ENCODE measurements at regions not wholly inside any gene's neighbourhood (a gene's known extent, or its start where the extent isn't known, plus 50 kb on each side); places are given as distances from the start of the nearest gene placed in this dataset.

DNA sequence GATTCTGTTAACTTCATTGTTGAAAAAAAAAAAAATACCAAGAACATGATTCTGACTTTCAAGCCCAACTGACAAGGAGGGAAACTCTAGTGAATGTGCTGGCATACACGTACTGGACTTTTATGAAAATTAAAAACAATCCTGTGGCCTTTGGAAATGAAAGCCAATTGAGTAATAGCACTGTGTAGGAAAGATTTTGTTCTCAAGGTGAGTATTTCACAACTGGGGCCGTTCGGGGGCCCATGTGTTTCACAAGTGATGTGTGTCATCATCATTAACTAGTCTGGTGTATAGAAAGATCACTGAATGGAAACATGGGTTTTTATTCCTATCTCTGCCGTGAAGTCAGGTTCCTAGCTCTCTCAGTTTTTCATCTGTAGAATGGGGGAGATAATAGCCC is 605.0 kb upstream of the CLINT1 start (continued):
- TF ChIP-seq, protein P1, sequence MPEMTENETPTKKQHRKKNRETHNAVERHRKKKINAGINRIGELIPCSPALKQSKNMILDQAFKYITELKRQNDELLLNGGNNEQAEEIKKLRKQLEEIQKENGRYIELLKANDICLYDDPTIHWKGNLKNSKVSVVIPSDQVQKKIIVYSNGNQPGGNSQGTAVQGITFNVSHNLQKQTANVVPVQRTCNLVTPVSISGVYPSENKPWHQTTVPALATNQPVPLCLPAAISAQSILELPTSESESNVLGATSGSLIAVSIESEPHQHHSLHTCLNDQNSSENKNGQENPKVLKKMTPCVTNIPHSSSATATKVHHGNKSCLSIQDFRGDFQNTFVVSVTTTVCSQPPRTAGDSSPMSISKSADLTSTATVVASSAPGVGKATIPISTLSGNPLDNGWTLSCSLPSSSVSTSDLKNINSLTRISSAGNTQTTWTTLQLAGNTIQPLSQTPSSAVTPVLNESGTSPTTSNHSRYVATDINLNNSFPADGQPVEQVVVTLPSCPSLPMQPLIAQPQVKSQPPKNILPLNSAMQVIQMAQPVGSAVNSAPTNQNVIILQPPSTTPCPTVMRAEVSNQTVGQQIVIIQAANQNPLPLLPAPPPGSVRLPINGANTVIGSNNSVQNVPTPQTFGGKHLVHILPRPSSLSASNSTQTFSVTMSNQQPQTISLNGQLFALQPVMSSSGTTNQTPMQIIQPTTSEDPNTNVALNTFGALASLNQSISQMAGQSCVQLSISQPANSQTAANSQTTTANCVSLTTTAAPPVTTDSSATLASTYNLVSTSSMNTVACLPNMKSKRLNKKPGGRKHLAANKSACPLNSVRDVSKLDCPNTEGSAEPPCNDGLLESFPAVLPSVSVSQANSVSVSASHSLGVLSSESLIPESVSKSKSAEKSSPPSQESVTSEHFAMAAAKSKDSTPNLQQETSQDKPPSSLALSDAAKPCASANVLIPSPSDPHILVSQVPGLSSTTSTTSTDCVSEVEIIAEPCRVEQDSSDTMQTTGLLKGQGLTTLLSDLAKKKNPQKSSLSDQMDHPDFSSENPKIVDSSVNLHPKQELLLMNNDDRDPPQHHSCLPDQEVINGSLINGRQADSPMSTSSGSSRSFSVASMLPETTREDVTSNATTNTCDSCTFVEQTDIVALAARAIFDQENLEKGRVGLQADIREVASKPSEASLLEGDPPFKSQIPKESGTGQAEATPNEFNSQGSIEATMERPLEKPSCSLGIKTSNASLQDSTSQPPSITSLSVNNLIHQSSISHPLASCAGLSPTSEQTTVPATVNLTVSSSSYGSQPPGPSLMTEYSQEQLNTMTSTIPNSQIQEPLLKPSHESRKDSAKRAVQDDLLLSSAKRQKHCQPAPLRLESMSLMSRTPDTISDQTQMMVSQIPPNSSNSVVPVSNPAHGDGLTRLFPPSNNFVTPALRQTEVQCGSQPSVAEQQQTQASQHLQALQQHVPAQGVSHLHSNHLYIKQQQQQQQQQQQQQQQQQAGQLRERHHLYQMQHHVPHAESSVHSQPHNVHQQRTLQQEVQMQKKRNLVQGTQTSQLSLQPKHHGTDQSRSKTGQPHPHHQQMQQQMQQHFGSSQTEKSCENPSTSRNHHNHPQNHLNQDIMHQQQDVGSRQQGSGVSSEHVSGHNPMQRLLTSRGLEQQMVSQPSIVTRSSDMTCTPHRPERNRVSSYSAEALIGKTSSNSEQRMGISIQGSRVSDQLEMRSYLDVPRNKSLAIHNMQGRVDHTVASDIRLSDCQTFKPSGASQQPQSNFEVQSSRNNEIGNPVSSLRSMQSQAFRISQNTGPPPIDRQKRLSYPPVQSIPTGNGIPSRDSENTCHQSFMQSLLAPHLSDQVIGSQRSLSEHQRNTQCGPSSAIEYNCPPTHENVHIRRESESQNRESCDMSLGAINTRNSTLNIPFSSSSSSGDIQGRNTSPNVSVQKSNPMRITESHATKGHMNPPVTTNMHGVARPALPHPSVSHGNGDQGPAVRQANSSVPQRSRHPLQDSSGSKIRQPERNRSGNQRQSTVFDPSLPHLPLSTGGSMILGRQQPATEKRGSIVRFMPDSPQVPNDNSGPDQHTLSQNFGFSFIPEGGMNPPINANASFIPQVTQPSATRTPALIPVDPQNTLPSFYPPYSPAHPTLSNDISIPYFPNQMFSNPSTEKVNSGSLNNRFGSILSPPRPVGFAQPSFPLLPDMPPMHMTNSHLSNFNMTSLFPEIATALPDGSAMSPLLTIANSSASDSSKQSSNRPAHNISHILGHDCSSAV (CRISPR knock-in tag; IDR thresholded peaks at IDR 0.05; ENCODE audit: borderline replicate concordance): no peak
- TF ChIP-seq ZNF660 (CRISPR knock-in tag; IDR thresholded peaks at IDR 0.05; ENCODE audit: borderline replicate concordance, low read depth) (no peak), IKZF4 (CRISPR knock-in tag; IDR thresholded peaks at IDR 0.05; ENCODE audit: borderline replicate concordance, low read depth, not compliant biosample characterization) (no peak), SOX6 (IDR thresholded peaks at IDR 0.05) (no peak), SOX6 (CRISPR knock-in tag; IDR thresholded peaks at IDR 0.05) (peak; percentile 82), ZFY (CRISPR knock-in tag; IDR thresholded peaks at IDR 0.05) (no peak), SMAD9 (CRISPR knock-in tag; IDR thresholded peaks at IDR 0.05) (no peak), HNF4A (CRISPR knock-in tag; IDR thresholded peaks at IDR 0.05) (peak; percentile 73), CAMTA2 (CRISPR knock-in tag; IDR thresholded peaks at IDR 0.05; ENCODE audit: borderline replicate concordance) (no peak), SRSF4 (IDR thresholded peaks at IDR 0.05; ENCODE audit: low read depth, low read length, poor library complexity, severe bottlenecking) (no peak), GTF2F1 (IDR thresholded peaks at IDR 0.05; ENCODE audit: low read length) (no peak), ZNF616 (CRISPR knock-in tag; IDR thresholded peaks at IDR 0.05; ENCODE audit: low read depth) (no peak), NCOA2 (CRISPR knock-in tag; IDR thresholded peaks at IDR 0.05) (peak; percentile 74), ZNF792 (CRISPR knock-in tag; IDR thresholded peaks at IDR 0.05) (no peak), ZNF670 (CRISPR knock-in tag; IDR thresholded peaks at IDR 0.05; ENCODE audit: borderline replicate concordance) (no peak), ZNF839 (CRISPR knock-in tag; IDR thresholded peaks at IDR 0.05; ENCODE audit: borderline replicate concordance) (no peak), TRIM24 (CRISPR knock-in tag; IDR thresholded peaks at IDR 0.05) (peak; percentile 84; the same call in 1 of the 2 replicates), MXI1 (IDR thresholded peaks at IDR 0.05; ENCODE audit: borderline replicate concordance, low read depth, low read length) (no peak), SMYD3 (CRISPR knock-in tag; IDR thresholded peaks at IDR 0.05) (no peak)
- TF ChIP-seq, protein P2, sequence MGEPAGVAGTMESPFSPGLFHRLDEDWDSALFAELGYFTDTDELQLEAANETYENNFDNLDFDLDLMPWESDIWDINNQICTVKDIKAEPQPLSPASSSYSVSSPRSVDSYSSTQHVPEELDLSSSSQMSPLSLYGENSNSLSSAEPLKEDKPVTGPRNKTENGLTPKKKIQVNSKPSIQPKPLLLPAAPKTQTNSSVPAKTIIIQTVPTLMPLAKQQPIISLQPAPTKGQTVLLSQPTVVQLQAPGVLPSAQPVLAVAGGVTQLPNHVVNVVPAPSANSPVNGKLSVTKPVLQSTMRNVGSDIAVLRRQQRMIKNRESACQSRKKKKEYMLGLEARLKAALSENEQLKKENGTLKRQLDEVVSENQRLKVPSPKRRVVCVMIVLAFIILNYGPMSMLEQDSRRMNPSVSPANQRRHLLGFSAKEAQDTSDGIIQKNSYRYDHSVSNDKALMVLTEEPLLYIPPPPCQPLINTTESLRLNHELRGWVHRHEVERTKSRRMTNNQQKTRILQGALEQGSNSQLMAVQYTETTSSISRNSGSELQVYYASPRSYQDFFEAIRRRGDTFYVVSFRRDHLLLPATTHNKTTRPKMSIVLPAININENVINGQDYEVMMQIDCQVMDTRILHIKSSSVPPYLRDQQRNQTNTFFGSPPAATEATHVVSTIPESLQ (CRISPR knock-in tag; conservative IDR thresholded peaks at IDR 0.05): no peak
- TF ChIP-seq, protein P3, sequence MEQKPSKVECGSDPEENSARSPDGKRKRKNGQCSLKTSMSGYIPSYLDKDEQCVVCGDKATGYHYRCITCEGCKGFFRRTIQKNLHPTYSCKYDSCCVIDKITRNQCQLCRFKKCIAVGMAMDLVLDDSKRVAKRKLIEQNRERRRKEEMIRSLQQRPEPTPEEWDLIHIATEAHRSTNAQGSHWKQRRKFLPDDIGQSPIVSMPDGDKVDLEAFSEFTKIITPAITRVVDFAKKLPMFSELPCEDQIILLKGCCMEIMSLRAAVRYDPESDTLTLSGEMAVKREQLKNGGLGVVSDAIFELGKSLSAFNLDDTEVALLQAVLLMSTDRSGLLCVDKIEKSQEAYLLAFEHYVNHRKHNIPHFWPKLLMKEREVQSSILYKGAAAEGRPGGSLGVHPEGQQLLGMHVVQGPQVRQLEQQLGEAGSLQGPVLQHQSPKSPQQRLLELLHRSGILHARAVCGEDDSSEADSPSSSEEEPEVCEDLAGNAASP (CRISPR knock-in tag; IDR thresholded peaks at IDR 0.05; ENCODE audit: borderline replicate concordance): 0 out of 2 replicates have a peak, but pooled peaks have one; percentile 58
